ENCODE measurements at regions not wholly inside any gene's neighbourhood (a gene's known extent, or its start where the extent isn't known, plus 50 kb on each side); places are given as distances from the start of the nearest gene placed in this dataset.
"Not testable (repeated sequence)": the region's sequence is repeated elsewhere in the genome, so short reads cannot be mapped to it uniquely, and the experiment has no call there.

DNA sequence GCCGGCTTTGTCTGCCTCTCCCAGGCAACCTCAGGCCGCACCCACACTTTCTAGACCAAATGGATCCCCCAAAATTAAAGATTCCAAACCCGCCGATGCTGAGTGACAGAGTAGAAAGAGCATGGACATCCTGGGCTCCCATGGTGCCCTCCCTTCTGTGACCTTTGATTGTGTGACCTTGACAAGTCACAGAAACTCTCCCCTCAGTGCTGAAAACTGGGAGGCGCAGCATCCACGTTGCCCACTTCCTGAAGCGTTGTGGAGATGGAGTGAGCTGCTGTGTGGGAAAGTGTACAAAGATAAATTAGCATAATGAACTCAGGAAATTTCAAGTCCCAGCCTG lies 74.4 kb upstream of the MFGE8 start:
- H3K27me3 Mint-ChIP-seq, result peaks cover 20% of the 10 kb centered on the region
- no peaks in the 10 kb centered on the region for H3K4me1 Mint-ChIP-seq
- ATAC-seq (no peak), DNase-seq (no peak)
- no peaks in the 10 kb centered on the region for H3K36me3 Mint-ChIP-seq
- H3K9me3 Mint-ChIP-seq (ENCODE audit: low read depth), result no peaks in the 10 kb centered on the region
- H3K4me3 Mint-ChIP-seq, result no peak overlapping the region
- CTCF ChIA-PET, result no interaction called here
- no peak overlapping the region for H3K27ac Mint-ChIP-seq

DNA sequence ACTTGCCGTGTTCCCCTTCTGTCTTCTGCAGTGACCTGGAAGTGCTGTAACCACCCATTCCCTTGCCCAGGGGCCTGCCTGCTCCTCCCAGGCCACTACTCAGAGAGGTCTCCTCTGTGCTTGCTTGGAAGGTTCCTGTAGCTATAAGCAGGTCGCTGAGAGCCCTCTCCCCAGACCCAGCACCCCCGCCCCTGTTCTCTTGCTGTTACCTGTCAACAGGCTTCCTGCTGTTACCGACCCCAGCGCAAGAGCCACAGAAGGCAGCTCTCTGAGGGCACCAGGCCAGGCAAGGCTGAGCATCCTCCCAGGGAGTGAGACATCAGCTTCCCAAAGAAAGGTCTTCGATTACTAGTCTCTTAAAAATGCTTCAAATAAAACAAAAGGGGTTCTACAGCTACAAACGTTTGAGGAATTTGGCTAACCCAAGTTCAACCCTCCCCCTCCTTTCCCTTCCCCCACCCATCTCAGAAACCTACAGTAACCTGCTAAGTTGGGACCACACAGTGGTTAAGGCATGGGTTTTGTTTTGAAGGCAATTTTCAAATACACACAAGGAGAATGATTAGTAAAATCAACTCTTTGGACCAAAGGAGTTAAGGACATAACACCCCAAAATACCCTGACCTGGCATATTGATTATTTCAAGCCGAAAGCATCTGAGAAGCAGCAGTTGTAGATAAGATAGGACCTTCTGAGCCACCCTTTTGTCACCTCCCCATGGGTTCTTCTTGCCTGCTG lies 74.9 kb upstream of the MFGE8 start:
- no peaks in the 10 kb centered on the region for H3K36me3 Mint-ChIP-seq
- H3K4me3 Mint-ChIP-seq, result no peak overlapping the region
- no peak for ATAC-seq
- no peak for DNase-seq
- CTCF ChIA-PET, result no interaction called here
- no peak overlapping the region for H3K27ac Mint-ChIP-seq
- H3K4me1 Mint-ChIP-seq, result no peaks in the 10 kb centered on the region
- no peaks in the 10 kb centered on the region for H3K9me3 Mint-ChIP-seq (ENCODE audit: low read depth)
- peaks cover 21% of the 10 kb centered on the region for H3K27me3 Mint-ChIP-seq

DNA sequence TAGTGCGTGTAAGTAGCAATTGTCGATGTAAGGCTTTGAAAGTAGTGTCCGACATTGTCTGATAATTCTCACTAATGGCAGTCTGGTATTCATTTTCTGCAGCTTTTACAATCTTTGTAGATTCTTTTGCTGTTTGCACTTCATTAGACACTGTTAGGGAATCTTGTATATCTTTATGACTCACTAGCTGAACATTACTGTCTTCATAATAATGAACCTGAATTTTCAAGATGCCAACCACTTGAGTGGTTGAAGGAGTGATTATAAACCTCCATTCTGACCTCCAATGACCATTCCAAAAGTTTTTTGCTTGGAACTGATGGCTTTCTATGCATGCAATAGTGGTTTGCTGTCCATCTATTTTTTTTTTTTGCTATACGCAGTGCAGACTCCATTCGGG lies 76.4 kb upstream of the MFGE8 start:
- Mint-ChIP-seq H3K27me3 (peaks cover 21% of the 10 kb centered on the region), H3K4me1 (no peaks in the 10 kb centered on the region), H3K36me3 (no peaks in the 10 kb centered on the region), H3K27ac (no peak overlapping the region), H3K4me3 (no peak overlapping the region), H3K9me3 (ENCODE audit: low read depth) (no peaks in the 10 kb centered on the region)
- ATAC-seq (no peak), DNase-seq (no peak)
- CTCF ChIA-PET, result no interaction called here

DNA sequence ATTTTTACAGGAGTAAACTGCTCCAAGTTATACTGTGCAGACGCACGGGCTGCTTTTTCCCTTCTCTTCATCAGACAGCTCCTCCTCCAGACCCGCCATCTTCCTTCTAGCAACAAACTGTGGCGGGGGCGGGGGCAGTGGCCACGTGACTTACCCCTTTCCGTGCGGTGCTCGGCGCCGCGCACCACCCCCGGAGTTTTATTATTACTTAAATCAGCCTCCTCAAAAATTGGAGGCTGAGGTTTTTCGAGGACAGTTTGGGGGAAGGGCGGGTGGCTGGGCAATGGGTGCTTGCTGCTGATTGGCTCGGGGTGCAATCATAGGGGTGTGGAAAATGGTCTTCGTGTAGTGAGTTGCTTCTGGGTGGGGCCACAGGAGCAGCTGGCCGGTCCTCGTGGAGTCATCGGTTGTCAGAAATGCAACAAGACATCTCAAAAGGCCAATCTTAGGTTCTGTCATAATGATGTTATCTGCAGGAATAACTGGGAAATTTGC lies 77.1 kb upstream of the MFGE8 start:
- Mint-ChIP-seq H3K36me3 (no peaks in the 10 kb centered on the region), H3K27me3 (peaks cover 21% of the 10 kb centered on the region), H3K9me3 (ENCODE audit: low read depth) (no peaks in the 10 kb centered on the region), H3K4me3 (no peak overlapping the region), H3K27ac (no peak overlapping the region), H3K4me1 (no peaks in the 10 kb centered on the region)
- DNase-seq (no peak), ATAC-seq (no peak)
- CTCF ChIA-PET, result no interaction called here

GRCh38 chr15:88992216-88992615 lies 79.0 kb upstream of the MFGE8 start:
- Mint-ChIP-seq H3K9me3 (ENCODE audit: low read depth) (no peaks in the 10 kb centered on the region), H3K27ac (no peak overlapping the region), H3K36me3 (no peaks in the 10 kb centered on the region), H3K4me1 (no peaks in the 10 kb centered on the region), H3K4me3 (no peak overlapping the region), H3K27me3 (peaks cover 24% of the 10 kb centered on the region)
- ATAC-seq, result no peak
- DNase-seq, result no peak
- CTCF ChIA-PET, result no interaction called here

DNA sequence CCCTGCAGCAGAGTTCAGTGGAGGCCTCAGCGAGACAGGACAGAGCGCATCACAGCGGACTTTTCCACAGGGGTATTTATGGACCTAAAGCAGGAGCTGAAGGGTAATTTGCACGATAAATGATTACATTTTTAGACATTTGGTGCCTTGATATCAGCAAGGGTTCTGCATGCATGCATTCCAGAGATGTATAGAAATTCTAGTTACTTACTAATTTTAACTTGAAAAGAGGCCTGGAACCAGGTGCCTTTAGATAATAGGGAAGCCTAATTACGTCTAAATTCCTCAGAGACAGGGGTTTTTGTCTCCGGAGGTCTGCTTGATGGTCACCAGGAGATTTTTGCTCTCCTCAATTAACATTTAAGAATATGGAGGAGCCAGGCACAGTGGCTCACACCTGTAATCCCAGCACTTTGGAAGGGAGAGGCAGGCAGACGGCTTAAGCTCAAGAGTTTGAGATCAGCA lies 79.8 kb upstream of the MFGE8 start:
- H3K9me3 Mint-ChIP-seq (ENCODE audit: low read depth), result no peaks in the 10 kb centered on the region
- ATAC-seq (no peak), DNase-seq (no peak)
- H3K36me3 Mint-ChIP-seq, result no peaks in the 10 kb centered on the region
- no peak overlapping the region for H3K27ac Mint-ChIP-seq
- H3K4me3 Mint-ChIP-seq, result no peak overlapping the region
- H3K4me1 Mint-ChIP-seq, result no peaks in the 10 kb centered on the region
- CTCF ChIA-PET, result interaction anchor here (1.6 kb wide), 1 partner anchor 88 kb away, joined by 4 read pairs; no protein-coding TSS in a partner anchor
- peaks cover 29% of the 10 kb centered on the region for H3K27me3 Mint-ChIP-seq

- H3K27me3 Mint-ChIP-seq, result peaks cover 32% of the 10 kb centered on the region
- no peaks in the 10 kb centered on the region for H3K4me1 Mint-ChIP-seq
- H3K4me3 Mint-ChIP-seq, result no peak overlapping the region
- H3K27ac Mint-ChIP-seq, result no peak overlapping the region
- H3K9me3 Mint-ChIP-seq (ENCODE audit: low read depth), result no peaks in the 10 kb centered on the region
- H3K36me3 Mint-ChIP-seq, result no peaks in the 10 kb centered on the region
- CTCF ChIA-PET, result interaction anchor here (1.6 kb wide), 1 partner anchor 89 kb away, joined by 4 read pairs; no protein-coding TSS in a partner anchor
- no peak for DNase-seq
- ATAC-seq, result no peak
Measured at GRCh38 chr15:88993662-88994061, 80.5 kb upstream of the MFGE8 start.

DNA sequence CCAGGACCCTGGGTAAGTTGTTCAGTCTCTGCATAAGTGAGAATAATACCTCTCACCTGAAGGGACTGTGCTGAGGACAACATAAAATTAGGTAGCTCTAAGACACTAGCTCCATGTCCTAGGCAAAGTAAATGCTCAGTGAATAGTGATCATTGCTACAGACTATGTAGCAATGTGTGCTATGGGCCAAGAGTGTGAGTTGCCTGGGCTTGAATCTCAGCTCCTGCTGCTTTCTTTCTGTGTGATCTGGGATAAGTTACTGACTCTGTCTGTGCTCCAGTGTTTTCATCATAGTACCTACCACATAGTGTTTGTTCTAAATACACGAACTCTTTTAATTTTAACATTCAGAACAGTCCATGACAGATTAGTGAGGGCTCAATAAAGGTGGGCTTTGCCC lies 81.1 kb upstream of the MFGE8 start:
- Mint-ChIP-seq H3K4me3 (no peak overlapping the region), H3K36me3 (no peaks in the 10 kb centered on the region), H3K27ac (no peak overlapping the region), H3K9me3 (ENCODE audit: low read depth) (no peaks in the 10 kb centered on the region), H3K27me3 (peaks cover 29% of the 10 kb centered on the region), H3K4me1 (no peaks in the 10 kb centered on the region)
- DNase-seq (no peak), ATAC-seq (no peak)
- CTCF ChIA-PET, result interaction anchor here (0.9 to 1.6 kb wide), 2 partner anchors 89 to 90 kb away, joined by 3 to 4 read pairs; no protein-coding TSS in a partner anchor

DNA sequence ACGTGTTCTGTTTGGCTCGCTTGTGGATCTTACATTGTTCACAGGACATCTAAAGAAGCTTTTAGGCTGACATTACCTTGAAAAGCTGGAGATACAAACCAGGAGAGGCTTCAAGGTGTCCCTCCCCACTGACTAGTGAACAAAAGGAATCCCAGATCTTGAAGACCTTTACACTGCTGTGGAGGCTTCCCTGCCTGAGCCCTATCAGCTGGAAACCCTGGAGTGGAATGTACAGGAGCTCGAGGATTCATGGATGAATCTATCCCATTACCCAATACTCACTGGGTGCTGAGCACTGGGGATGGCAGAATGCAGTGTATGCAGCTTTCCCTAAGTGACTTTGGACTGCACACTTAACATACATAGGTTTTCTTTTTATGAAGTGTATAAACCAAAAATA lies 82.3 kb upstream of the MFGE8 start:
- Mint-ChIP-seq H3K9me3 (ENCODE audit: low read depth) (no peaks in the 10 kb centered on the region), H3K36me3 (no peaks in the 10 kb centered on the region), H3K4me3 (no peak overlapping the region), H3K4me1 (no peaks in the 10 kb centered on the region), H3K27me3 (peaks cover 22% of the 10 kb centered on the region), H3K27ac (no peak overlapping the region)
- CTCF ChIA-PET, result no interaction called here
- DNase-seq (no peak), ATAC-seq (no peak)

DNA sequence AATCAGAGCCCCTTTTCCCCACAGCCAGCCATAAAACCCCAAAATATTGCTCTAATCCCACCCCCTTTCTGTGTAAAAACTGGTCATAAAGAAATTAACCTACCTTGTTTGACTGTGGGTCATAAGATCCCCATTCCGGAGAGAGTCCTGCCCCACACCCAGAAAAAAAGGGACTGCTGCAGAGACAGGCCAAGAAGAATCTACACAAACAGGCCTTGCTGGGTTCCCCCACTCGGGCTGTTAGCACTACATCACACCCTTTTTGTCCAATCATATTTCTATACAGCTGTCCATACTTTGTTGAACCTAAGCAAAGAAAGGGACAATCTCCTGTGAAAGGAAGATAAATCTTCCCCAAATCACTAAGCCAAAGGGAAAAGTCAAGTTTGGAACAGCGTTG lies 84.4 kb upstream of the MFGE8 start:
- Mint-ChIP-seq H3K9me3 (ENCODE audit: low read depth) (no peaks in the 10 kb centered on the region), H3K36me3 (no peaks in the 10 kb centered on the region), H3K4me1 (peaks cover 5% of the 10 kb centered on the region), H3K27ac (no peak overlapping the region), H3K4me3 (no peak overlapping the region), H3K27me3 (peaks cover 12% of the 10 kb centered on the region)
- CTCF ChIA-PET, result no interaction called here
- ATAC-seq (no peak), DNase-seq (no peak)

GRCh38 chr15:88998980-88999713 lies 86.0 kb upstream of the MFGE8 start:
- DNase-seq, result no peak
- no peak overlapping the region for H3K27ac Mint-ChIP-seq
- peaks cover 11% of the 10 kb centered on the region for H3K27me3 Mint-ChIP-seq
- no peak overlapping the region for H3K4me3 Mint-ChIP-seq
- no peaks in the 10 kb centered on the region for H3K9me3 Mint-ChIP-seq (ENCODE audit: low read depth)
- peaks cover 8% of the 10 kb centered on the region for H3K4me1 Mint-ChIP-seq
- CTCF ChIA-PET, result no interaction called here
- ATAC-seq, result no peak
- H3K36me3 Mint-ChIP-seq, result no peaks in the 10 kb centered on the region

DNA sequence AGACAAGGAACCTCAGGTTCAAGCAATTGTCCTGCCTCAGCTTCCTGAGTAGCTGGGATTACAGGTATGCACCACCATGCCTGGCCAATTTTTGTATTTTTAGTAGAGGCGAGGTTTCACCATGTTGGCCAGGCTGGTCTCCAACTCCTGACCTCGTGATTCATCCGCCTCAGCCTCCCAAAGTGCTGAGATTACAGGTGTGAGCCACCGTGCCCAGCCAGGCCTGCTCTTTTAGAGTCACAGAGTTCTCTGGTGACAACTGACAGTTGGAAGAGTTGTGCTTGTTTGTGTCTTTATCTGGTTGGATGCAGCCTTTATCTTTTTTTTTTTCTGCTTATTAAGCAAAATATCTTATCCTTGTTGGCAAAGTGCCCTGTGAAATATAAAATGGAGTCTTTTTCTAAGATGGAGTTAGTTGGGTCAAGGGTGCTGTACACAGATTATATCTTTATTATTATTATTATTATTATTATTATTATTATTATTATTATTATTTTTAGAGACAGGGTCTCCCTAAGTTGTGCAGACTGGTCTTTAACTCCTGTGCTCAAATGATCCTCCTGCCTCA lies 86.5 kb upstream of the ABHD2 start:
- not testable (repeated sequence) for H3K9me3 Mint-ChIP-seq (ENCODE audit: low read depth); H3K27ac Mint-ChIP-seq

GRCh38 chr15:89002281-89002761 lies 85.9 kb upstream of the ABHD2 start:
- Mint-ChIP-seq H3K27ac (no peak overlapping the region), H3K9me3 (ENCODE audit: low read depth) (no peaks in the 10 kb centered on the region), H3K27me3 (peaks cover 12% of the 10 kb centered on the region), H3K4me3 (no peak overlapping the region), H3K4me1 (peaks cover 8% of the 10 kb centered on the region), H3K36me3 (no peaks in the 10 kb centered on the region)
- CTCF ChIA-PET, result interaction anchor here (2.8 kb wide), 1 partner anchor 98 kb away, joined by 8 read pairs; no protein-coding TSS in a partner anchor
- DNase-seq (no peak), ATAC-seq (no peak)

More for the DNA sequence above, 86.5 kb upstream of the ABHD2 start:
- H3K36me3 Mint-ChIP-seq, H3K4me3 Mint-ChIP-seq, DNase-seq, ATAC-seq, H3K4me1 Mint-ChIP-seq: not testable (repeated sequence)
- peaks cover 13% of the 10 kb centered on the region for H3K27me3 Mint-ChIP-seq
- CTCF ChIA-PET, result interaction anchor here (0.5 to 2.8 kb wide), 2 partner anchors 97 to 483 kb away, joined by 3 to 8 read pairs; no protein-coding TSS in a partner anchor

All from activated CD8-positive, alpha-beta memory T cell treated with anti-CD3 and anti-CD28 coated beads, Interleukin-2, amount 10 ng/mL, durations not matched to agents 7 days and 5 days (primary cell).